ENCODE measurements at regions not wholly inside any gene's neighbourhood (a gene's known extent, or its start where the extent isn't known, plus 50 kb on each side); places are given as distances from the start of the nearest gene placed in this dataset.

GRCh38 chr13:79771493-79771892 is 290.5 kb downstream of the NDFIP2 start (continued):
- no peak for TF ChIP-seq ZNF462 (CRISPR knock-in tag; IDR thresholded peaks at IDR 0.05)
- no peak for TF ChIP-seq ZNF114 (CRISPR knock-in tag; IDR thresholded peaks at IDR 0.05)
- TF ChIP-seq STAT1 (IDR thresholded peaks at IDR 0.05; ENCODE audit: unreplicated experiment) = no peak
- no peak for TF ChIP-seq JUNB (IDR thresholded peaks at IDR 0.05; ENCODE audit: unreplicated experiment)

DNA sequence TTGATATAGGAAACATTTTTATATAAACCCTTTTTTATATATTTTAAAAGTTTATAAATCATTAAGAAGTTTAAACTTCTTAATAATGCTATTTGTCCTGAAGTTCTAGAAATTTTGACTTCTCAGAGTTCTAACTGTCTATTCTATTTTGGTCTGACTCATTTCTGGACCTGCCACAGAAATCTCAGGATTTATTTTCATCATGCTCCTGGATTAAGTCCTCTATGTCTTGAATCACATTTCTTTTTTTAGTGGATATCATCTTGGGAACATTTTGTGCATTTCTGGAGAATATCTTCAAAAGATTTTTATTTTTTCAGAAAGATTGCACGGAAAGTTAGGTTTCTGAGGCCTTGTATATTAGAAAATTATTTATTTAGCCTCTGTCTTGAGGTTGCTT is 289.1 kb downstream of the NDFIP2 start:
- Histone ChIP-seq H3K4me3 (no peak overlapping the region), H3K9me2 (ENCODE audit: insufficient read depth) (no peaks in the 10 kb centered on the region), H3F3A (replicated peaks; ENCODE audit: low read depth) (no peaks in the 10 kb centered on the region), H3K79me2 (replicated peaks; ENCODE audit: insufficient read depth) (no peaks in the 10 kb centered on the region), H4K20me1 (replicated peaks; ENCODE audit: insufficient read depth) (no peaks in the 10 kb centered on the region), H2AFZ (no peak overlapping the region), H3K4me2 (no peak overlapping the region), H3K27ac (ENCODE audit: low read depth) (no peak overlapping the region), H3K4me1 (ENCODE audit: insufficient read depth) (no peaks in the 10 kb centered on the region), H3K36me3 (ENCODE audit: insufficient read depth) (no peaks in the 10 kb centered on the region), H3K27me3 (ENCODE audit: insufficient read depth) (no peaks in the 10 kb centered on the region)
- H3K27ac Mint-ChIP-seq = no peak overlapping the region
- H3K4me3 Mint-ChIP-seq = no peak overlapping the region
- no peaks in the 10 kb centered on the region for H3K27me3 Mint-ChIP-seq (ENCODE audit: insufficient read depth, low read depth, poor library complexity)
- DNase-seq (ENCODE audit: low spot score) = peak; percentile 8
- peaks cover 6% of the 10 kb centered on the region; the same call in 1 of the 3 replicates for H3K36me3 Mint-ChIP-seq (ENCODE audit: low read depth)
- peaks cover 8% of the 10 kb centered on the region; the same call in 2 of the 3 replicates for H3K9me3 Mint-ChIP-seq
- no peak for ATAC-seq
- H3K4me1 Mint-ChIP-seq = peaks cover 3% of the 10 kb centered on the region; the same call in 2 of the 3 replicates
- TF ChIP-seq EZH2phosphoT487 (IDR thresholded peaks at IDR 0.05; ENCODE audit: unreplicated experiment) (no peak), ZNF114 (CRISPR knock-in tag; IDR thresholded peaks at IDR 0.05) (no peak), POLR2AphosphoS5 (IDR thresholded peaks at IDR 0.05; ENCODE audit: low read depth) (no peak), EZH2 (IDR thresholded peaks at IDR 0.05; ENCODE audit: low read depth, unreplicated experiment) (no peak), NANOG (IDR thresholded peaks at IDR 0.05; ENCODE audit: borderline replicate concordance) (no peak), ZNF331 (CRISPR knock-in tag; IDR thresholded peaks at IDR 0.05; ENCODE audit: low read depth) (no peak), STAT1 (IDR thresholded peaks at IDR 0.05; ENCODE audit: unreplicated experiment) (no peak), CREB1 (CRISPR knock-in tag; IDR thresholded peaks at IDR 0.05; ENCODE audit: low read depth) (no peak), JUNB (IDR thresholded peaks at IDR 0.05; ENCODE audit: unreplicated experiment) (no peak)
- TF ChIP-seq, protein P1, sequence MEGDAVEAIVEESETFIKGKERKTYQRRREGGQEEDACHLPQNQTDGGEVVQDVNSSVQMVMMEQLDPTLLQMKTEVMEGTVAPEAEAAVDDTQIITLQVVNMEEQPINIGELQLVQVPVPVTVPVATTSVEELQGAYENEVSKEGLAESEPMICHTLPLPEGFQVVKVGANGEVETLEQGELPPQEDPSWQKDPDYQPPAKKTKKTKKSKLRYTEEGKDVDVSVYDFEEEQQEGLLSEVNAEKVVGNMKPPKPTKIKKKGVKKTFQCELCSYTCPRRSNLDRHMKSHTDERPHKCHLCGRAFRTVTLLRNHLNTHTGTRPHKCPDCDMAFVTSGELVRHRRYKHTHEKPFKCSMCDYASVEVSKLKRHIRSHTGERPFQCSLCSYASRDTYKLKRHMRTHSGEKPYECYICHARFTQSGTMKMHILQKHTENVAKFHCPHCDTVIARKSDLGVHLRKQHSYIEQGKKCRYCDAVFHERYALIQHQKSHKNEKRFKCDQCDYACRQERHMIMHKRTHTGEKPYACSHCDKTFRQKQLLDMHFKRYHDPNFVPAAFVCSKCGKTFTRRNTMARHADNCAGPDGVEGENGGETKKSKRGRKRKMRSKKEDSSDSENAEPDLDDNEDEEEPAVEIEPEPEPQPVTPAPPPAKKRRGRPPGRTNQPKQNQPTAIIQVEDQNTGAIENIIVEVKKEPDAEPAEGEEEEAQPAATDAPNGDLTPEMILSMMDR (conservative IDR thresholded peaks at IDR 0.05; ENCODE audit: low read depth in 2 of 2) = no peak
- TF ChIP-seq, protein P2, sequence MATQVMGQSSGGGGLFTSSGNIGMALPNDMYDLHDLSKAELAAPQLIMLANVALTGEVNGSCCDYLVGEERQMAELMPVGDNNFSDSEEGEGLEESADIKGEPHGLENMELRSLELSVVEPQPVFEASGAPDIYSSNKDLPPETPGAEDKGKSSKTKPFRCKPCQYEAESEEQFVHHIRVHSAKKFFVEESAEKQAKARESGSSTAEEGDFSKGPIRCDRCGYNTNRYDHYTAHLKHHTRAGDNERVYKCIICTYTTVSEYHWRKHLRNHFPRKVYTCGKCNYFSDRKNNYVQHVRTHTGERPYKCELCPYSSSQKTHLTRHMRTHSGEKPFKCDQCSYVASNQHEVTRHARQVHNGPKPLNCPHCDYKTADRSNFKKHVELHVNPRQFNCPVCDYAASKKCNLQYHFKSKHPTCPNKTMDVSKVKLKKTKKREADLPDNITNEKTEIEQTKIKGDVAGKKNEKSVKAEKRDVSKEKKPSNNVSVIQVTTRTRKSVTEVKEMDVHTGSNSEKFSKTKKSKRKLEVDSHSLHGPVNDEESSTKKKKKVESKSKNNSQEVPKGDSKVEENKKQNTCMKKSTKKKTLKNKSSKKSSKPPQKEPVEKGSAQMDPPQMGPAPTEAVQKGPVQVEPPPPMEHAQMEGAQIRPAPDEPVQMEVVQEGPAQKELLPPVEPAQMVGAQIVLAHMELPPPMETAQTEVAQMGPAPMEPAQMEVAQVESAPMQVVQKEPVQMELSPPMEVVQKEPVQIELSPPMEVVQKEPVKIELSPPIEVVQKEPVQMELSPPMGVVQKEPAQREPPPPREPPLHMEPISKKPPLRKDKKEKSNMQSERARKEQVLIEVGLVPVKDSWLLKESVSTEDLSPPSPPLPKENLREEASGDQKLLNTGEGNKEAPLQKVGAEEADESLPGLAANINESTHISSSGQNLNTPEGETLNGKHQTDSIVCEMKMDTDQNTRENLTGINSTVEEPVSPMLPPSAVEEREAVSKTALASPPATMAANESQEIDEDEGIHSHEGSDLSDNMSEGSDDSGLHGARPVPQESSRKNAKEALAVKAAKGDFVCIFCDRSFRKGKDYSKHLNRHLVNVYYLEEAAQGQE (IDR thresholded peaks at IDR 0.05; ENCODE audit: unreplicated experiment) = no peak

All from GM23338 (cell line).